GM23248 (cell line): ENCODE measurements at regions not wholly inside any gene's neighbourhood (a gene's known extent, or its start where the extent isn't known, plus 50 kb on each side); places are given as distances from the start of the nearest gene placed in this dataset.

Experiments used
- DNase-seq: peaks from one replicate; pipeline ENCODE4 v3.0.0-alpha.2; 2015
- H2AFZ ChIP-seq: fragments of 200-600 bp; sonication (generic); 2 replicates; pipeline ENCODE4 v1.6.1; 2016; ENCODE audit warnings: antibody characterized with exemption
- H3F3A ChIP-seq: fragments of 200-600 bp; sonication (generic); 2 replicates; pipeline ENCODE4 v1.6.1; 2016; ENCODE audit warnings: mild to moderate bottlenecking, antibody characterized with exemption, mixed run types; ENCODE audit not compliant: insufficient read depth
- H3K27ac ChIP-seq: fragments of 200-600 bp; sonication (generic); 2 replicates; pipeline ENCODE4 v1.5.1; 2016; ENCODE audit warnings: mild to moderate bottlenecking
- H3K27me3 ChIP-seq: fragments of 200-600 bp; sonication (generic); replicated peaks from 2 replicates; pipeline ENCODE4 v1.6.1; 2016; ENCODE audit warnings: mild to moderate bottlenecking; ENCODE audit not compliant: insufficient read depth
- H3K36me3 ChIP-seq: fragments of 200-600 bp; sonication (generic); 2 replicates; pipeline ENCODE4 v1.6.1; 2016; ENCODE audit warnings: low read depth, mild to moderate bottlenecking
- H3K4me1 ChIP-seq: fragments of 200-600 bp; sonication (generic); 2 replicates; pipeline ENCODE4 v1.6.1; 2016; ENCODE audit warnings: mild to moderate bottlenecking; ENCODE audit not compliant: insufficient read depth
- H3K4me2 ChIP-seq: fragments of 200-600 bp; sonication (generic); one replicate; pipeline ENCODE4 v1.6.1; 2016; ENCODE audit warnings: mild to moderate bottlenecking; ENCODE audit not compliant: unreplicated experiment
- H3K4me3 ChIP-seq: fragments of 200-600 bp; sonication (generic); 2 replicates; pipeline ENCODE4 v1.5.1; 2016; ENCODE audit warnings: mild to moderate bottlenecking
- H3K79me2 ChIP-seq: fragments of 200-600 bp; sonication (generic); 2 replicates; pipeline ENCODE4 v1.6.1; 2016; ENCODE audit warnings: mild to moderate bottlenecking; ENCODE audit not compliant: insufficient read depth
- H3K9ac ChIP-seq: fragments of 200-600 bp; sonication (generic); 2 replicates; pipeline ENCODE4 v1.6.1; 2016; ENCODE audit warnings: mild to moderate bottlenecking
- H3K9me2 ChIP-seq: fragments of 200-600 bp; sonication (generic); 2 replicates; pipeline ENCODE4 v1.6.1; 2016; ENCODE audit warnings: mixed run types, mild to moderate bottlenecking, moderate library complexity; ENCODE audit not compliant: insufficient read depth
- H3K9me3 ChIP-seq: fragments of 200-600 bp; sonication (generic); one replicate; pipeline ENCODE4 v1.6.1; 2017; ENCODE audit warnings: low read depth
- H4K20me1 ChIP-seq: fragments of 200-600 bp; sonication (generic); 2 replicates; pipeline ENCODE4 v1.6.0; 2016; ENCODE audit not compliant: insufficient read depth
- EZH2 ChIP-seq: fragments of 200-600 bp; sonication (generic); IDR thresholded peaks from 2 replicates; pipeline ENCODE4 v1.6.1; 2018; ENCODE audit warnings: antibody characterized with exemption, mild to moderate bottlenecking; ENCODE audit not compliant: insufficient read depth, poor library complexity, severe bottlenecking
- EZH2phosphoT487 ChIP-seq: fragments of 200-600 bp; sonication (generic); IDR thresholded peaks from 2 replicates; pipeline ENCODE4 v1.6.1; 2018; ENCODE audit warnings: antibody characterized with exemption, moderate library complexity, mild to moderate bottlenecking, low read depth; ENCODE audit not compliant: insufficient read depth
- WGBS, 2 experiments: methylation state at CpG; one replicate each; pipeline ENCODE4 v1.1.6; 2015 to 2017; ENCODE audit warnings: low lambda C conversion rate in 2 of 2, low coverage in 1 of 2; ENCODE audit errors: missing lambda C conversion rate in 2 of 2; 5-methylcytosine and 5-hydroxymethylcytosine counted together
- in situ Hi-C: fragments of 300-500 bp; cut with MboI; formaldehyde crosslinking; loops from 2 replicates; pipeline ENCODE4 v1.15.0; 2020

GRCh38 chr20:11496380-11496779 lies 421.3 kb upstream of the BTBD3 start:
- H3F3A ChIP-seq: no peaks in the 10 kb centered on the region
- peaks cover 9% of the 10 kb centered on the region; the same call in 1 of the 2 replicates for H3K27me3 ChIP-seq
- H3K9ac ChIP-seq: no peak overlapping the region
- H4K20me1 ChIP-seq: no peaks in the 10 kb centered on the region
- 0 to 8% methylated on average over 2 of the region's 2 CpGs for WGBS, 2 experiments
- DNase-seq: peak; percentile 5
- no peak overlapping the region for H3K4me2 ChIP-seq
- TF ChIP-seq EZH2 (no peak), EZH2phosphoT487 (no peak)
- H3K4me1 ChIP-seq: no peaks in the 10 kb centered on the region
- no peak overlapping the region for H3K4me3 ChIP-seq
- in situ Hi-C loops: no loop called here
- no peaks in the 10 kb centered on the region for H3K9me2 ChIP-seq
- no peaks in the 10 kb centered on the region for H3K36me3 ChIP-seq
- no peak overlapping the region for H2AFZ ChIP-seq
- no peak overlapping the region for H3K27ac ChIP-seq
- no peaks in the 10 kb centered on the region for H3K9me3 ChIP-seq
- no peaks in the 10 kb centered on the region for H3K79me2 ChIP-seq

- Histone ChIP-seq H2AFZ (no peak overlapping the region), H3K9me2 (peaks cover 5% of the 10 kb centered on the region; the same call in 1 of the 2 replicates), H3K4me3 (no peak overlapping the region), H3K27me3 (peaks cover 9% of the 10 kb centered on the region; the same call in 1 of the 2 replicates), H3K27ac (no peak overlapping the region), H3K36me3 (no peaks in the 10 kb centered on the region), H3K9me3 (no peaks in the 10 kb centered on the region), H3K9ac (no peak overlapping the region), H3K4me1 (no peaks in the 10 kb centered on the region), H3K4me2 (no peak overlapping the region), H3K79me2 (no peaks in the 10 kb centered on the region), H3F3A (no peaks in the 10 kb centered on the region), H4K20me1 (no peaks in the 10 kb centered on the region)
- TF ChIP-seq EZH2phosphoT487 (no peak), EZH2 (no peak)
- no peak for DNase-seq
- in situ Hi-C loops: no loop called here
- WGBS, 2 experiments: 12 to 23% methylated on average over 1 of the region's 1 CpG
These were observed 420.1 kb upstream of the BTBD3 start for GRCh38 chr20:11497545-11497944.

- Histone ChIP-seq H3K9ac (no peak overlapping the region), H3K27ac (no peak overlapping the region), H3K4me3 (no peak overlapping the region), H3K9me3 (no peaks in the 10 kb centered on the region), H3K9me2 (peaks cover 5% of the 10 kb centered on the region; the same call in 1 of the 2 replicates), H3F3A (no peaks in the 10 kb centered on the region), H3K27me3 (peaks cover 9% of the 10 kb centered on the region), H2AFZ (no peak overlapping the region), H3K36me3 (no peaks in the 10 kb centered on the region), H4K20me1 (no peaks in the 10 kb centered on the region), H3K79me2 (no peaks in the 10 kb centered on the region), H3K4me2 (no peak overlapping the region), H3K4me1 (no peaks in the 10 kb centered on the region)
- TF ChIP-seq EZH2 (no peak), EZH2phosphoT487 (no peak)
- in situ Hi-C loops: no loop called here
- WGBS, 2 experiments: 76 to 78% methylated on average over 6 of the region's 6 CpGs
- DNase-seq: no peak
These were observed 418.5 kb upstream of the BTBD3 start for GRCh38 chr20:11499101-11499634.

DNA sequence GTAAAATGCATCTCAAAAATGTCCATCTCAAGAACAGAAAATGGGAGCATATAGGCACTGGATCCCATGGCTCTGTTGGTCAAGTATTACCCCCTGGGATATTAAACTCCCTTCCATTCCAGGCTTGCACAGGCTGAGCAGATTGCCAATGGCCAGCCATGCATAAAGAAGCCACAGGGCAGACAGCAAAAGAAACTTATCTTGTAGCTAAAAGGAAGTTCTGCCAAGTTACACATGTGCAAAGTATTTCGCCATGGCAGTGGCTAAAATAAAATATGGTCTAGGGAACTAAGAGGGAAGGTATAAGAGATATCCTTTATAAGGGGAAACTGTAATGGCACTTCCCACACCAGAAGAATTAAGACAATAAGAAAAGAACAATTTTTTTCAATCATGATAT lies 415.6 kb upstream of the BTBD3 start:
- Histone ChIP-seq H3F3A (no peaks in the 10 kb centered on the region), H3K27me3 (peaks cover 3% of the 10 kb centered on the region; the same call in 1 of the 2 replicates), H3K36me3 (no peaks in the 10 kb centered on the region), H3K4me3 (no peak overlapping the region), H3K9ac (no peak overlapping the region), H3K4me1 (no peaks in the 10 kb centered on the region), H3K4me2 (no peak overlapping the region), H3K79me2 (no peaks in the 10 kb centered on the region), H3K9me2 (peaks cover 5% of the 10 kb centered on the region; the same call in 1 of the 2 replicates), H2AFZ (no peak overlapping the region), H4K20me1 (no peaks in the 10 kb centered on the region), H3K9me3 (no peaks in the 10 kb centered on the region), H3K27ac (no peak overlapping the region)
- TF ChIP-seq EZH2: no peak
- no peak for TF ChIP-seq EZH2phosphoT487
- peak; percentile 9 for DNase-seq
- WGBS, 2 experiments: 46 to 52% methylated on average over 1 of the region's 1 CpG
- in situ Hi-C loops: no loop called here

- Histone ChIP-seq H3K9me2 (peaks cover 5% of the 10 kb centered on the region; the same call in 1 of the 2 replicates), H3F3A (no peaks in the 10 kb centered on the region), H4K20me1 (no peaks in the 10 kb centered on the region), H3K4me3 (no peak overlapping the region), H3K36me3 (no peaks in the 10 kb centered on the region), H3K27ac (no peak overlapping the region), H3K4me1 (no peaks in the 10 kb centered on the region), H3K27me3 (no peaks in the 10 kb centered on the region; the same call in 1 of the 2 replicates), H3K4me2 (no peak overlapping the region), H2AFZ (no peak overlapping the region), H3K79me2 (no peaks in the 10 kb centered on the region), H3K9me3 (no peaks in the 10 kb centered on the region), H3K9ac (no peak overlapping the region)
- no peak for DNase-seq
- in situ Hi-C loops: no loop called here
- no peak for TF ChIP-seq EZH2phosphoT487
- TF ChIP-seq EZH2: no peak
These were observed 415.0 kb upstream of the BTBD3 start for GRCh38 chr20:11502671-11503070.
